ENCODE measurements at regions not wholly inside any gene's neighbourhood (a gene's known extent, or its start where the extent isn't known, plus 50 kb on each side); places are given as distances from the start of the nearest gene placed in this dataset.

GRCh38 chr6:137655291-137655690 is 161.1 kb upstream of the OLIG3 start:
- H3K27ac ChIP-seq (ENCODE audit: low read depth in 1 of 2, low read length in 2 of 2) = no peak overlapping the region
- intact Hi-C loops (cut with DNase I) = no loop called here
- DNase-seq (no peak), ATAC-seq (ENCODE audit: low FRiP score) (no peak)
- no peak overlapping the region for H3K4me3 ChIP-seq (ENCODE audit: low read length in 2 of 2)
- no peaks in the 10 kb centered on the region for H3K36me3 ChIP-seq (ENCODE audit: control insufficient read depth in 1 of 2, insufficient read depth in 2 of 2, low read length in 1 of 2)
- peaks cover 8% of the 10 kb centered on the region for H3K9me3 ChIP-seq (ENCODE audit: control insufficient read depth, low read length)
- H3K4me1 ChIP-seq (ENCODE audit: control insufficient read depth in 1 of 2, insufficient read depth in 2 of 2, low read length in 2 of 2) = no peaks in the 10 kb centered on the region
- peaks cover 0 to 1% of the 10 kb centered on the region in 2 donors for H3K27me3 ChIP-seq (ENCODE audit: control insufficient read depth in 1 of 2, insufficient read depth in 2 of 2, low read length in 1 of 2)
- 64 to 71% methylated on average over 2 of the region's 2 CpGs for WGBS, 2 donors

GRCh38 chr6:137656735-137657134 is 162.5 kb upstream of the OLIG3 start:
- DNase-seq = no peak
- intact Hi-C loops (cut with DNase I) = no loop called here
- H3K27me3 ChIP-seq (ENCODE audit: control insufficient read depth in 1 of 2, insufficient read depth in 2 of 2, low read length in 1 of 2) = peaks cover 0 to 1% of the 10 kb centered on the region in 2 donors
- peaks cover 8% of the 10 kb centered on the region for H3K9me3 ChIP-seq (ENCODE audit: control insufficient read depth, low read length)
- WGBS, 2 donors = 94 to 95% methylated on average over 4 of the region's 4 CpGs
- no peak overlapping the region for H3K4me3 ChIP-seq (ENCODE audit: low read length in 2 of 2)
- no peak overlapping the region for H3K27ac ChIP-seq (ENCODE audit: low read depth in 1 of 2, low read length in 2 of 2)
- no peaks in the 10 kb centered on the region for H3K36me3 ChIP-seq (ENCODE audit: control insufficient read depth in 1 of 2, insufficient read depth in 2 of 2, low read length in 1 of 2)
- ATAC-seq (ENCODE audit: low FRiP score) = no peak
- H3K4me1 ChIP-seq (ENCODE audit: control insufficient read depth in 1 of 2, insufficient read depth in 2 of 2, low read length in 2 of 2) = no peaks in the 10 kb centered on the region

DNA sequence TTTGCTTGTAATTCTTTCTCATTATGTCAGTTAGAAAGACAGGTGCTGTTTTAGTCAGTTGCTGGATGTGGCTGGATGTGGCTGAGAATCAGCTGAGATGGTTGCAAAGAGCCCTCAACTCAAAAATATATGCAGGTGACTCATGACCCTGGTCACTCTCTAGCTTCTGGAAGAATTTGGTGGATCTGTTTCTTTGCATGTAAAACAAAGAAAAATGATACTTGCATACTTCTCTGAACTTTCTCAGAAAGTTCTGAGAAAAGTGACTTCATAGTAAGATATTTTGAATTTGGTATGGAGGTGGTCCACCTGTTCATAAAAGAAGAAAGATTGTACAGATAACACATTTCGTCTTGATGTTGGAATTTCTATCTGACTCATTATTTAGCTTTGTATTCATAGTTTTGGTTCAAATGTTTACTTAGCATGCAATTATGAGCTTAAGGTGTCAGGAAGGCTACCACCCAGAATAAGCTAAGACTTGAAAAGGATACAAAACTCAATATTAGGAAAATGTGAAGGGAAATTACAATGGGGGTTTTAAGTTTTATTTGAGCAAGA is 163.2 kb upstream of the OLIG3 start:
- Histone ChIP-seq H3K27me3 (ENCODE audit: control insufficient read depth in 1 of 2, insufficient read depth in 2 of 2, low read length in 1 of 2) (peaks cover 0 to 1% of the 10 kb centered on the region in 2 donors), H3K4me3 (ENCODE audit: low read length in 2 of 2) (no peak overlapping the region), H3K9me3 (ENCODE audit: control insufficient read depth, low read length) (peaks cover 6% of the 10 kb centered on the region), H3K36me3 (ENCODE audit: control insufficient read depth in 1 of 2, insufficient read depth in 2 of 2, low read length in 1 of 2) (no peaks in the 10 kb centered on the region), H3K4me1 (ENCODE audit: control insufficient read depth in 1 of 2, insufficient read depth in 2 of 2, low read length in 2 of 2) (no peaks in the 10 kb centered on the region), H3K27ac (ENCODE audit: low read depth in 1 of 2, low read length in 2 of 2) (no peak overlapping the region)
- DNase-seq (no peak), ATAC-seq (ENCODE audit: low FRiP score) (no peak)
- intact Hi-C loops (cut with DNase I) = no loop called here
- 57 to 66% methylated on average over 1 of the region's 1 CpG for WGBS, 2 donors

GRCh38 chr6:137658287-137658686 is 164.1 kb upstream of the OLIG3 start:
- DNase-seq = no peak
- no peak overlapping the region for H3K4me3 ChIP-seq (ENCODE audit: low read length in 2 of 2)
- no peak overlapping the region for H3K27ac ChIP-seq (ENCODE audit: low read depth in 1 of 2, low read length in 2 of 2)
- WGBS, 2 donors = 63 to 65% methylated on average over 1 of the region's 1 CpG
- intact Hi-C loops (cut with DNase I) = no loop called here
- no peak for ATAC-seq (ENCODE audit: low FRiP score)
- H3K36me3 ChIP-seq (ENCODE audit: control insufficient read depth in 1 of 2, insufficient read depth in 2 of 2, low read length in 1 of 2) = no peaks in the 10 kb centered on the region
- peaks cover 4% of the 10 kb centered on the region for H3K9me3 ChIP-seq (ENCODE audit: control insufficient read depth, low read length)
- peaks cover 0 to under 1% of the 10 kb centered on the region in 2 donors for H3K27me3 ChIP-seq (ENCODE audit: control insufficient read depth in 1 of 2, insufficient read depth in 2 of 2, low read length in 1 of 2)
- no peaks in the 10 kb centered on the region for H3K4me1 ChIP-seq (ENCODE audit: control insufficient read depth in 1 of 2, insufficient read depth in 2 of 2, low read length in 2 of 2)

DNA sequence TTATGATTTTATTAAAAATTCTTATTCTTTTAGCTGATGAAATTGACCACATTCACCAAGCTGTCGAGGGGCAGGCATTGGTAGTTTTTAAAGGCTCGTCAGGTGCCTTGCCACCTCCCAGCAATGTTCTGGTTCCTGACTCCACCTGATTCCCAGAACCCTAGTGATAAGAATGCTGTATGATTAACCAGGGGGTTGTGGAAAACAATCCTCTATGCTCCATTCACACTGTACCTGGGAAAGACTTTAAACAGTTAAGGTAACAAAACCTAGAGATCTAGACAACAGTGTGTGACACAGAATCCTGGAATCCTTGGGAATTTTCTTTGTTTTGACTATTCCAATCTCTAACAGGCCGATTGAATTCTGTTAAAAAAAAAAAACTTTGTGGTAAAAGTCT is 165.7 kb upstream of the OLIG3 start:
- H3K36me3 ChIP-seq (ENCODE audit: control insufficient read depth in 1 of 2, insufficient read depth in 2 of 2, low read length in 1 of 2) = no peaks in the 10 kb centered on the region
- H3K4me3 ChIP-seq (ENCODE audit: low read length in 2 of 2) = no peak overlapping the region
- ATAC-seq (ENCODE audit: low FRiP score) = no peak
- intact Hi-C loops (cut with DNase I) = no loop called here
- DNase-seq = no peak
- no peaks in the 10 kb centered on the region for H3K4me1 ChIP-seq (ENCODE audit: control insufficient read depth in 1 of 2, insufficient read depth in 2 of 2, low read length in 2 of 2)
- no peak overlapping the region for H3K27ac ChIP-seq (ENCODE audit: low read depth in 1 of 2, low read length in 2 of 2)
- peaks cover 2% of the 10 kb centered on the region for H3K9me3 ChIP-seq (ENCODE audit: control insufficient read depth, low read length)
- WGBS, 2 donors = 71 to 73% methylated on average over 3 of the region's 3 CpGs
- no peaks in the 10 kb centered on the region for H3K27me3 ChIP-seq (ENCODE audit: control insufficient read depth in 1 of 2, insufficient read depth in 2 of 2, low read length in 1 of 2)

DNA sequence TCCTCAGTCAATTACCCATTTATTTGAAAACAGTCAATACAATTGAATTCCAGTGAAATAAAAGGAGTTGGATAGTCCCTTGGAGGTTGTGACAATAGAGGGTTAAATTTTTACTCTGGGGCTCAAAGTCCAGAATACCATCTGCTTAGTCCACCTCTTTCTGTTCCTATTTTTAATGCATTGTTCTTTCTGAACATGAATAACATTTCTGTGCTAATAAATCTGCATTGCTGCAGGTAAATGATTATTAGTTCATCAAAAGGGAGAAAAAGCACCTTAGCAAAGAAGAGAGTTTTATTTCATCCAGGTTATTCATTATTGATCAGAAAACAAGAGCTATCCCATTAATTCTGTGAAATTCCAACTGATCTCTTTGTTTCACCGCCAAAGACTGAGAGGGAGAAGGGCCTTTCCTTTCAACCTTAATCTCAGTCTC is 166.1 kb upstream of the OLIG3 start:
- Histone ChIP-seq H3K27ac (ENCODE audit: low read depth in 1 of 2, low read length in 2 of 2) (no peak overlapping the region), H3K4me3 (ENCODE audit: low read length in 2 of 2) (no peak overlapping the region), H3K36me3 (ENCODE audit: control insufficient read depth in 1 of 2, insufficient read depth in 2 of 2, low read length in 1 of 2) (no peaks in the 10 kb centered on the region), H3K4me1 (ENCODE audit: control insufficient read depth in 1 of 2, insufficient read depth in 2 of 2, low read length in 2 of 2) (no peaks in the 10 kb centered on the region), H3K9me3 (ENCODE audit: control insufficient read depth, low read length) (peaks cover 2% of the 10 kb centered on the region), H3K27me3 (ENCODE audit: control insufficient read depth in 1 of 2, insufficient read depth in 2 of 2, low read length in 1 of 2) (no peaks in the 10 kb centered on the region)
- DNase-seq (no peak), ATAC-seq (ENCODE audit: low FRiP score) (no peak)
- 93 to 94% methylated on average over 1 of the region's 1 CpG for WGBS, 2 donors
- intact Hi-C loops (cut with DNase I) = no loop called here

DNA sequence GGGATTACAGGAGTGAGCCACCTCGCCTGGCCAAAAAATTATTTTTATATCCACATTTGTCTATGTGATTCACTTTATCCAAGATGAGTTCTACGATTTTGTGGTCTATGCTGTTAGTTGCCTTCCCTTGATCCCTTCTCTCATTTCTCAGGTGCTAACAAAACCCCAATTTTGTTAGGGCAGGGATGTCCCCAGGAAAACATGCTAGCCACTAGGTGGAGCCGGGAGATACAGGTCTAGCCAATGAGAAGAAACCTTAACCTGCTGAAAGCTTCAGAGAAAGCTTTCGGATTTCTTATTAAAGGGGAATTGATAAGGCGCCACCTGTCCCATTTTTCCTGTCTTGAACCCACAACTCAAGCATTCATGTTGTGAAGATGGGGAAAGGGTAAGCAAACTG is 167.4 kb upstream of the OLIG3 start:
- intact Hi-C loops (cut with DNase I) = no loop called here
- Histone ChIP-seq H3K27me3 (ENCODE audit: control insufficient read depth in 1 of 2, insufficient read depth in 2 of 2, low read length in 1 of 2) (no peaks in the 10 kb centered on the region), H3K4me1 (ENCODE audit: control insufficient read depth in 1 of 2, insufficient read depth in 2 of 2, low read length in 2 of 2) (no peaks in the 10 kb centered on the region), H3K27ac (ENCODE audit: low read depth in 1 of 2, low read length in 2 of 2) (no peak overlapping the region), H3K36me3 (ENCODE audit: control insufficient read depth in 1 of 2, insufficient read depth in 2 of 2, low read length in 1 of 2) (no peaks in the 10 kb centered on the region), H3K4me3 (ENCODE audit: low read length in 2 of 2) (no peak overlapping the region), H3K9me3 (ENCODE audit: control insufficient read depth, low read length) (no peaks in the 10 kb centered on the region)
- WGBS, 2 donors = 80 to 91% methylated on average over 5 of the region's 5 CpGs
- ATAC-seq (ENCODE audit: low FRiP score) = no peak
- DNase-seq = no peak

- intact Hi-C loops (cut with DNase I) = no loop called here
- 52 to 54% methylated on average over 5 of the region's 5 CpGs for WGBS, 2 donors
- no peak for DNase-seq
- no peak for ATAC-seq (ENCODE audit: low FRiP score)
- H3K36me3 ChIP-seq (ENCODE audit: control insufficient read depth in 1 of 2, insufficient read depth in 2 of 2, low read length in 1 of 2) = no peaks in the 10 kb centered on the region
- no peaks in the 10 kb centered on the region for H3K27me3 ChIP-seq (ENCODE audit: control insufficient read depth in 1 of 2, insufficient read depth in 2 of 2, low read length in 1 of 2)
- no peaks in the 10 kb centered on the region for H3K9me3 ChIP-seq (ENCODE audit: control insufficient read depth, low read length)
- H3K4me1 ChIP-seq (ENCODE audit: control insufficient read depth in 1 of 2, insufficient read depth in 2 of 2, low read length in 2 of 2) = no peaks in the 10 kb centered on the region
- H3K4me3 ChIP-seq (ENCODE audit: low read length in 2 of 2) = no peak overlapping the region
- no peak overlapping the region for H3K27ac ChIP-seq (ENCODE audit: low read depth in 1 of 2, low read length in 2 of 2)
Measured at GRCh38 chr6:137664183-137664582, 170.0 kb upstream of the OLIG3 start.

GRCh38 chr6:137665342-137665934 is 171.2 kb upstream of the OLIG3 start:
- no peak overlapping the region for H3K27ac ChIP-seq (ENCODE audit: low read depth in 1 of 2, low read length in 2 of 2)
- no peaks in the 10 kb centered on the region for H3K27me3 ChIP-seq (ENCODE audit: control insufficient read depth in 1 of 2, insufficient read depth in 2 of 2, low read length in 1 of 2)
- no peak overlapping the region for H3K4me3 ChIP-seq (ENCODE audit: low read length in 2 of 2)
- DNase-seq (no peak), ATAC-seq (ENCODE audit: low FRiP score) (no peak)
- no peaks in the 10 kb centered on the region for H3K9me3 ChIP-seq (ENCODE audit: control insufficient read depth, low read length)
- 45% methylated on average over 6 of the region's 6 CpGs for WGBS, 2 donors
- no peaks in the 10 kb centered on the region for H3K36me3 ChIP-seq (ENCODE audit: control insufficient read depth in 1 of 2, insufficient read depth in 2 of 2, low read length in 1 of 2)
- no peaks in the 10 kb centered on the region for H3K4me1 ChIP-seq (ENCODE audit: control insufficient read depth in 1 of 2, insufficient read depth in 2 of 2, low read length in 2 of 2)
- intact Hi-C loops (cut with DNase I) = no loop called here

Measured in aorta (tissue), 5 donors.